GM18909 (cell line): ENCODE measurements at regions not wholly inside any gene's neighbourhood (a gene's known extent, or its start where the extent isn't known, plus 50 kb on each side); places are given as distances from the start of the nearest gene placed in this dataset.

Experiments used
- ATAC-seq: cut with Tn5 transposase; IDR thresholded peaks from one replicate; pipeline ENCODE4 v1.9.1; 2021; ENCODE audit warnings: mild to moderate bottlenecking; ENCODE audit not compliant: unreplicated experiment, poor library complexity

- ATAC-seq, result no peak
These were observed 50.6 kb downstream of the SLIT2 start for GRCh38 chr4:20302336-20302735.

- no peak for ATAC-seq
These were observed 54.3 kb downstream of the SLIT2 start for GRCh38 chr4:20305976-20306375.

- no peak for ATAC-seq
These were observed 60.2 kb downstream of the SLIT2 start for GRCh38 chr4:20311856-20312255.

- ATAC-seq, result no peak
These were observed 61.7 kb downstream of the SLIT2 start for GRCh38 chr4:20313237-20314030.

- ATAC-seq, result no peak
These were observed 65.8 kb downstream of the SLIT2 start for GRCh38 chr4:20317424-20317985.

GRCh38 chr4:20318001-20318908 lies 66.5 kb downstream of the SLIT2 start:
- no peak for ATAC-seq

GRCh38 chr4:20318909-20319277 lies 67.2 kb downstream of the SLIT2 start:
- ATAC-seq, result no peak

GRCh38 chr4:20319825-20320612 lies 68.3 kb downstream of the SLIT2 start:
- no peak for ATAC-seq

GRCh38 chr4:20323991-20324390 lies 72.3 kb downstream of the SLIT2 start:
- no peak for ATAC-seq

- ATAC-seq, result no peak
These were observed 74.8 kb downstream of the SLIT2 start for GRCh38 chr4:20326460-20326859.

GRCh38 chr4:20326977-20327376 lies 75.3 kb downstream of the SLIT2 start:
- no peak for ATAC-seq

- no peak for ATAC-seq
These were observed 76.1 kb downstream of the SLIT2 start for GRCh38 chr4:20327808-20328207.

GRCh38 chr4:20331642-20332041 lies 79.9 kb downstream of the SLIT2 start:
- ATAC-seq, result no peak

- ATAC-seq, result no peak
These were observed 81.5 kb downstream of the SLIT2 start for GRCh38 chr4:20333141-20333715.

- ATAC-seq, result no peak
These were observed 85.6 kb downstream of the SLIT2 start for GRCh38 chr4:20337261-20337664.

- no peak for ATAC-seq
These were observed 87.1 kb downstream of the SLIT2 start for GRCh38 chr4:20338841-20339240.

- ATAC-seq, result no peak
These were observed 89.5 kb downstream of the SLIT2 start for GRCh38 chr4:20341134-20341738.

- ATAC-seq, result no peak
These were observed 95.8 kb downstream of the SLIT2 start for GRCh38 chr4:20347531-20347930.

- no peak for ATAC-seq
These were observed 96.7 kb downstream of the SLIT2 start for GRCh38 chr4:20348411-20348810.
